ENCODE measurements at regions not wholly inside any gene's neighbourhood (a gene's known extent, or its start where the extent isn't known, plus 50 kb on each side); places are given as distances from the start of the nearest gene placed in this dataset.

GRCh38 chr13:59354665-59355369 is 808.9 kb downstream of the DIAPH3 start (continued):
- TF ChIP-seq EZH2phosphoT487 (IDR thresholded peaks at IDR 0.05; ENCODE audit: unreplicated experiment) = no peak
- TF ChIP-seq ZNF331 (CRISPR knock-in tag; IDR thresholded peaks at IDR 0.05; ENCODE audit: low read depth) = no peak
- TF ChIP-seq, protein P1, sequence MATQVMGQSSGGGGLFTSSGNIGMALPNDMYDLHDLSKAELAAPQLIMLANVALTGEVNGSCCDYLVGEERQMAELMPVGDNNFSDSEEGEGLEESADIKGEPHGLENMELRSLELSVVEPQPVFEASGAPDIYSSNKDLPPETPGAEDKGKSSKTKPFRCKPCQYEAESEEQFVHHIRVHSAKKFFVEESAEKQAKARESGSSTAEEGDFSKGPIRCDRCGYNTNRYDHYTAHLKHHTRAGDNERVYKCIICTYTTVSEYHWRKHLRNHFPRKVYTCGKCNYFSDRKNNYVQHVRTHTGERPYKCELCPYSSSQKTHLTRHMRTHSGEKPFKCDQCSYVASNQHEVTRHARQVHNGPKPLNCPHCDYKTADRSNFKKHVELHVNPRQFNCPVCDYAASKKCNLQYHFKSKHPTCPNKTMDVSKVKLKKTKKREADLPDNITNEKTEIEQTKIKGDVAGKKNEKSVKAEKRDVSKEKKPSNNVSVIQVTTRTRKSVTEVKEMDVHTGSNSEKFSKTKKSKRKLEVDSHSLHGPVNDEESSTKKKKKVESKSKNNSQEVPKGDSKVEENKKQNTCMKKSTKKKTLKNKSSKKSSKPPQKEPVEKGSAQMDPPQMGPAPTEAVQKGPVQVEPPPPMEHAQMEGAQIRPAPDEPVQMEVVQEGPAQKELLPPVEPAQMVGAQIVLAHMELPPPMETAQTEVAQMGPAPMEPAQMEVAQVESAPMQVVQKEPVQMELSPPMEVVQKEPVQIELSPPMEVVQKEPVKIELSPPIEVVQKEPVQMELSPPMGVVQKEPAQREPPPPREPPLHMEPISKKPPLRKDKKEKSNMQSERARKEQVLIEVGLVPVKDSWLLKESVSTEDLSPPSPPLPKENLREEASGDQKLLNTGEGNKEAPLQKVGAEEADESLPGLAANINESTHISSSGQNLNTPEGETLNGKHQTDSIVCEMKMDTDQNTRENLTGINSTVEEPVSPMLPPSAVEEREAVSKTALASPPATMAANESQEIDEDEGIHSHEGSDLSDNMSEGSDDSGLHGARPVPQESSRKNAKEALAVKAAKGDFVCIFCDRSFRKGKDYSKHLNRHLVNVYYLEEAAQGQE (IDR thresholded peaks at IDR 0.05; ENCODE audit: unreplicated experiment) = no peak
- TF ChIP-seq EZH2 (IDR thresholded peaks at IDR 0.05; ENCODE audit: low read depth, unreplicated experiment) = no peak
- TF ChIP-seq, protein P2, sequence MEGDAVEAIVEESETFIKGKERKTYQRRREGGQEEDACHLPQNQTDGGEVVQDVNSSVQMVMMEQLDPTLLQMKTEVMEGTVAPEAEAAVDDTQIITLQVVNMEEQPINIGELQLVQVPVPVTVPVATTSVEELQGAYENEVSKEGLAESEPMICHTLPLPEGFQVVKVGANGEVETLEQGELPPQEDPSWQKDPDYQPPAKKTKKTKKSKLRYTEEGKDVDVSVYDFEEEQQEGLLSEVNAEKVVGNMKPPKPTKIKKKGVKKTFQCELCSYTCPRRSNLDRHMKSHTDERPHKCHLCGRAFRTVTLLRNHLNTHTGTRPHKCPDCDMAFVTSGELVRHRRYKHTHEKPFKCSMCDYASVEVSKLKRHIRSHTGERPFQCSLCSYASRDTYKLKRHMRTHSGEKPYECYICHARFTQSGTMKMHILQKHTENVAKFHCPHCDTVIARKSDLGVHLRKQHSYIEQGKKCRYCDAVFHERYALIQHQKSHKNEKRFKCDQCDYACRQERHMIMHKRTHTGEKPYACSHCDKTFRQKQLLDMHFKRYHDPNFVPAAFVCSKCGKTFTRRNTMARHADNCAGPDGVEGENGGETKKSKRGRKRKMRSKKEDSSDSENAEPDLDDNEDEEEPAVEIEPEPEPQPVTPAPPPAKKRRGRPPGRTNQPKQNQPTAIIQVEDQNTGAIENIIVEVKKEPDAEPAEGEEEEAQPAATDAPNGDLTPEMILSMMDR (conservative IDR thresholded peaks at IDR 0.05; ENCODE audit: low read depth in 2 of 2) = no peak
- TF ChIP-seq STAT1 (IDR thresholded peaks at IDR 0.05; ENCODE audit: unreplicated experiment) = no peak
- TF ChIP-seq CREB1 (CRISPR knock-in tag; IDR thresholded peaks at IDR 0.05; ENCODE audit: low read depth) = no peak
- TF ChIP-seq ZNF114 (CRISPR knock-in tag; IDR thresholded peaks at IDR 0.05) = no peak
- TF ChIP-seq POLR2AphosphoS5 (IDR thresholded peaks at IDR 0.05; ENCODE audit: low read depth) = no peak
- no peak for TF ChIP-seq ETS1 (IDR thresholded peaks at IDR 0.05)

- ATAC-seq (no peak), DNase-seq (ENCODE audit: low spot score) (no peak)
- H3K36me3 ChIP-seq (ENCODE audit: insufficient read depth) = no peaks in the 10 kb centered on the region
- peaks cover 6% of the 10 kb centered on the region for H3K9me2 ChIP-seq (ENCODE audit: insufficient read depth)
- Mint-ChIP-seq H3K36me3 (ENCODE audit: low read depth) (no peaks in the 10 kb centered on the region), H3K4me3 (no peak overlapping the region), H3K27me3 (ENCODE audit: insufficient read depth, low read depth, poor library complexity) (peaks cover 1% of the 10 kb centered on the region), H3K9me3 (no peaks in the 10 kb centered on the region), H3K4me1 (peaks cover 13% of the 10 kb centered on the region), H3K27ac (no peak overlapping the region)
- no peaks in the 10 kb centered on the region for H3K79me2 ChIP-seq (replicated peaks; ENCODE audit: insufficient read depth)
- no peaks in the 10 kb centered on the region for H3F3A ChIP-seq (replicated peaks; ENCODE audit: low read depth)
- no peaks in the 10 kb centered on the region for H3K4me1 ChIP-seq (ENCODE audit: insufficient read depth)
- no peak overlapping the region for H3K4me3 ChIP-seq
- no peaks in the 10 kb centered on the region for H4K20me1 ChIP-seq (replicated peaks; ENCODE audit: insufficient read depth)
- peak overlapping the region; percentile 60; the same call in 1 of the 2 replicates for H2AFZ ChIP-seq
- H3K27ac ChIP-seq (ENCODE audit: low read depth) = no peak overlapping the region
- H3K4me2 ChIP-seq = no peak overlapping the region
- H3K27me3 ChIP-seq (ENCODE audit: insufficient read depth) = no peaks in the 10 kb centered on the region
- no peak for TF ChIP-seq ZNF331 (CRISPR knock-in tag; IDR thresholded peaks at IDR 0.05; ENCODE audit: low read depth)
- TF ChIP-seq ETS1 (IDR thresholded peaks at IDR 0.05) = no peak
- TF ChIP-seq, protein P1 (IDR thresholded peaks at IDR 0.05; ENCODE audit: unreplicated experiment) = no peak
- no peak for TF ChIP-seq JUNB (IDR thresholded peaks at IDR 0.05; ENCODE audit: unreplicated experiment)
Observed at GRCh38 chr13:59356607-59357006, 807.1 kb downstream of the DIAPH3 start.

Data from GM23338 (cell line).